ENCODE measurements at regions not wholly inside any gene's neighbourhood (a gene's known extent, or its start where the extent isn't known, plus 50 kb on each side); places are given as distances from the start of the nearest gene placed in this dataset.

DNA sequence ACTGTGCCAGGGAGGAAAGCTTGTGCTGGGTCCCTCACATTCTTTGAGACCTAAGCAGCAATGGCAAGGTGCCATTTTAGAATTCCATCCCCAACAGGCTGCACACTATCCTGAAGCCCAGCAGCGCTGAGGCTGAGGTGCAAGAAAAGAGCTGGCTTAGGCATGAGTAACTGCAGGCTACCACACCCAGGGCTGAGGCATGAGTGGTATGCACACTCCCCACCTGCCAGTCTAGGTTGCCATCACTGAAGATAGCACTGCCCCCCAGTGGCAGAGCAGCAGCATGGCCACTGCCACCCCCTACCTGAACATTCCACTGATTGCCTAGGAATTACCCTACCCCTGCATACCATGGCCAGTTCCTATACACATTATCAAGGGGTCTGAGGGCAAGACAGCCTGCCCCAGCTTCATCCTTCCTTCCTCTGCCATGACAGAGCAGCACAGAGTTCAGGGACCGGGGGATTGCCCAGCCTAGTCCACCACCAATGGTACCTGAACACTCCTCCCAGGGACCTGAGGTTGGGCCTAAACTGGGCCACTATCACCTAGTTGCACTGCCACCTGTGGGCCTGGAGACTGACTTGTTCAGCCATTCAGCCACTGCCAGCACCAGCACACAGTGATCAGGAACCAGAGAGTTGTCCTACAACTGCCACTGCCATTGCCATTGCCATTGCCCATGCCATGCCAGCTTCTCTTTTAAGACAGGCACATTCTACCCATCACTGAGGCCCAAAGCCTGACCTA, 129.8 kb downstream of the SATB1 start:
- Histone ChIP-seq H3K27ac (ENCODE audit: low read depth, low read length) (no peak overlapping the region), H2AFZ (ENCODE audit: low read length, unreplicated experiment) (no peak overlapping the region)

DNA sequence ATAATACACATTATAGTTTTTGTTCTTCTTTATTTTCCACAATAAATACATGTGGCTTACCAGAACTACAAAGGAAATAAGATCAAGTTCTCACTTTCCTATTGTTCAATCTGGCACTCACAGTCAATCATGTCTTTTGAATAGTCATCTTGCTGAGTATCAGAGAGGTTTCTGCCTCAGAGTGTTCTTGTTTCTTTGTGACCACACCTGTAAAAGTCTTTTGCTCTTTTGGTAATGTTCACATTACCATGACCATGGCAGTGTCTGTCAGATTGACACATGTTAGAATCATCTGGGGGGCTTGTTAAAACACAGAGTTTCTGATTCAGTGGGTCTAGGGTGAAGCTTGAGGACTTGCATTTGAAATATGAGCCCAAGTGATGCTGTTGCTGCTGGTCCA, 135.0 kb downstream of the SATB1 start:
- no peak overlapping the region for H3K4me3 ChIP-seq (ENCODE audit: low read depth, low read length)
- H3K27me3 ChIP-seq (ENCODE audit: insufficient read depth, low read length) = no peaks in the 10 kb centered on the region
- H3K79me2 ChIP-seq (ENCODE audit: control insufficient read depth, insufficient read depth, low read length, unreplicated experiment) = no peaks in the 10 kb centered on the region
- peaks cover 6% of the 10 kb centered on the region for H3K4me1 ChIP-seq (ENCODE audit: control insufficient read depth, insufficient read depth, low read length, unreplicated experiment)
- H2AFZ ChIP-seq (ENCODE audit: low read length, unreplicated experiment) = no peak overlapping the region
- no peak overlapping the region for H3K27ac ChIP-seq (ENCODE audit: low read depth, low read length)
- no peaks in the 10 kb centered on the region for H3K36me3 ChIP-seq (ENCODE audit: insufficient read depth, low read length)

More for the DNA sequence above, 129.8 kb downstream of the SATB1 start:
- Histone ChIP-seq H3K27me3 (ENCODE audit: insufficient read depth, low read length) (no peaks in the 10 kb centered on the region), H3K4me3 (ENCODE audit: low read depth, low read length) (no peak overlapping the region), H3K4me1 (ENCODE audit: control insufficient read depth, insufficient read depth, low read length, unreplicated experiment) (peaks cover 6% of the 10 kb centered on the region), H3K79me2 (ENCODE audit: control insufficient read depth, insufficient read depth, low read length, unreplicated experiment) (no peaks in the 10 kb centered on the region), H3K36me3 (ENCODE audit: insufficient read depth, low read length) (no peaks in the 10 kb centered on the region)

- Histone ChIP-seq H3K36me3 (ENCODE audit: insufficient read depth, low read length) (no peaks in the 10 kb centered on the region), H3K27me3 (ENCODE audit: insufficient read depth, low read length) (no peaks in the 10 kb centered on the region), H3K79me2 (ENCODE audit: control insufficient read depth, insufficient read depth, low read length, unreplicated experiment) (no peaks in the 10 kb centered on the region), H3K4me3 (ENCODE audit: low read depth, low read length) (no peak overlapping the region), H2AFZ (ENCODE audit: low read length, unreplicated experiment) (no peak overlapping the region), H3K4me1 (ENCODE audit: control insufficient read depth, insufficient read depth, low read length, unreplicated experiment) (no peaks in the 10 kb centered on the region), H3K27ac (ENCODE audit: low read depth, low read length) (no peak overlapping the region)
Observed at GRCh38 chr3:18288243-18288642, 136.9 kb downstream of the SATB1 start.

GRCh38 chr3:18284716-18285115, 140.4 kb downstream of the SATB1 start:
- Histone ChIP-seq H3K27me3 (ENCODE audit: insufficient read depth, low read length) (no peaks in the 10 kb centered on the region), H3K4me3 (ENCODE audit: low read depth, low read length) (no peak overlapping the region), H2AFZ (ENCODE audit: low read length, unreplicated experiment) (no peak overlapping the region), H3K79me2 (ENCODE audit: control insufficient read depth, insufficient read depth, low read length, unreplicated experiment) (no peaks in the 10 kb centered on the region), H3K36me3 (ENCODE audit: insufficient read depth, low read length) (no peaks in the 10 kb centered on the region), H3K27ac (ENCODE audit: low read depth, low read length) (no peak overlapping the region), H3K4me1 (ENCODE audit: control insufficient read depth, insufficient read depth, low read length, unreplicated experiment) (no peaks in the 10 kb centered on the region)

GRCh38 chr3:18283680-18284079, 141.5 kb downstream of the SATB1 start:
- Histone ChIP-seq H3K4me1 (ENCODE audit: control insufficient read depth, insufficient read depth, low read length, unreplicated experiment) (no peaks in the 10 kb centered on the region), H3K27ac (ENCODE audit: low read depth, low read length) (no peak overlapping the region), H2AFZ (ENCODE audit: low read length, unreplicated experiment) (no peak overlapping the region), H3K79me2 (ENCODE audit: control insufficient read depth, insufficient read depth, low read length, unreplicated experiment) (no peaks in the 10 kb centered on the region), H3K27me3 (ENCODE audit: insufficient read depth, low read length) (no peaks in the 10 kb centered on the region), H3K4me3 (ENCODE audit: low read depth, low read length) (no peak overlapping the region), H3K36me3 (ENCODE audit: insufficient read depth, low read length) (no peaks in the 10 kb centered on the region)

GRCh38 chr3:18282507-18282906, 142.6 kb downstream of the SATB1 start:
- Histone ChIP-seq H3K4me1 (ENCODE audit: control insufficient read depth, insufficient read depth, low read length, unreplicated experiment) (no peaks in the 10 kb centered on the region), H2AFZ (ENCODE audit: low read length, unreplicated experiment) (no peak overlapping the region), H3K27ac (ENCODE audit: low read depth, low read length) (no peak overlapping the region)

GRCh38 chr3:18279226-18279737, 145.9 kb downstream of the SATB1 start:
- no peaks in the 10 kb centered on the region for H3K4me1 ChIP-seq (ENCODE audit: control insufficient read depth, insufficient read depth, low read length, unreplicated experiment)
- H3K4me3 ChIP-seq (ENCODE audit: low read depth, low read length) = no peak overlapping the region
- no peak overlapping the region for H3K27ac ChIP-seq (ENCODE audit: low read depth, low read length)
- no peaks in the 10 kb centered on the region for H3K79me2 ChIP-seq (ENCODE audit: control insufficient read depth, insufficient read depth, low read length, unreplicated experiment)
- H3K36me3 ChIP-seq (ENCODE audit: insufficient read depth, low read length) = no peaks in the 10 kb centered on the region
- H2AFZ ChIP-seq (ENCODE audit: low read length, unreplicated experiment) = no peak overlapping the region
- H3K27me3 ChIP-seq (ENCODE audit: insufficient read depth, low read length) = no peaks in the 10 kb centered on the region

More at GRCh38 chr3:18282507-18282906, 142.6 kb downstream of the SATB1 start:
- Histone ChIP-seq H3K36me3 (ENCODE audit: insufficient read depth, low read length) (no peaks in the 10 kb centered on the region), H3K79me2 (ENCODE audit: control insufficient read depth, insufficient read depth, low read length, unreplicated experiment) (no peaks in the 10 kb centered on the region), H3K27me3 (ENCODE audit: insufficient read depth, low read length) (no peaks in the 10 kb centered on the region), H3K4me3 (ENCODE audit: low read depth, low read length) (no peak overlapping the region)

DNA sequence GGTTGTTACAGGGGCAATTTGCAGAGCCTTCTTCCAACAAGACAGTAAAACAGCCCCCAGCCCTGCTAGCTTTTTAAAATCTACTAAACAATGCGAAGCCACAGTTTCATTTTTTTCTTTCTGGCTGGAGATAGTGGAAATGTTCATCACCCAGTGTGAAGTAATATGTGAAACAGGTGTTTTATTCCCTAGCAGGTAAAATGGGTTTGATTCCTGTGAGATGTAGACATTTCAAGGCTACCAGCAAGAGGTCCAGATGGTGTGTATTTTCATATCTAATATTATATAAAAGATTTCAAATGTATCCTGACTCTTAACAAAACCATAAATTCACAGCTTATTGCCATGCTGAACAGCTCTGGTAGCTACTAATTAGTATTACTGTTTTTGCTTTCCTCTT, 160.3 kb downstream of the SATB1 start:
- Histone ChIP-seq H3K79me2 (ENCODE audit: control insufficient read depth, insufficient read depth, low read length, unreplicated experiment) (no peaks in the 10 kb centered on the region), H3K27ac (ENCODE audit: low read depth, low read length) (no peak overlapping the region), H3K4me1 (ENCODE audit: control insufficient read depth, insufficient read depth, low read length, unreplicated experiment) (no peaks in the 10 kb centered on the region), H3K36me3 (ENCODE audit: insufficient read depth, low read length) (no peaks in the 10 kb centered on the region), H2AFZ (ENCODE audit: low read length, unreplicated experiment) (no peak overlapping the region), H3K27me3 (ENCODE audit: insufficient read depth, low read length) (no peaks in the 10 kb centered on the region), H3K4me3 (ENCODE audit: low read depth, low read length) (no peak overlapping the region)

- no peaks in the 10 kb centered on the region for H3K4me1 ChIP-seq (ENCODE audit: control insufficient read depth, insufficient read depth, low read length, unreplicated experiment)
- H3K79me2 ChIP-seq (ENCODE audit: control insufficient read depth, insufficient read depth, low read length, unreplicated experiment) = no peaks in the 10 kb centered on the region
- no peak overlapping the region for H3K4me3 ChIP-seq (ENCODE audit: low read depth, low read length)
- H3K27me3 ChIP-seq (ENCODE audit: insufficient read depth, low read length) = no peaks in the 10 kb centered on the region
- no peak overlapping the region for H3K27ac ChIP-seq (ENCODE audit: low read depth, low read length)
- H2AFZ ChIP-seq (ENCODE audit: low read length, unreplicated experiment) = no peak overlapping the region
- no peaks in the 10 kb centered on the region for H3K36me3 ChIP-seq (ENCODE audit: insufficient read depth, low read length)
Observed at GRCh38 chr3:18264361-18264760, 160.8 kb downstream of the SATB1 start.

- Histone ChIP-seq H3K36me3 (ENCODE audit: insufficient read depth, low read length) (no peaks in the 10 kb centered on the region), H3K79me2 (ENCODE audit: control insufficient read depth, insufficient read depth, low read length, unreplicated experiment) (no peaks in the 10 kb centered on the region), H3K27ac (ENCODE audit: low read depth, low read length) (no peak overlapping the region), H3K27me3 (ENCODE audit: insufficient read depth, low read length) (no peaks in the 10 kb centered on the region), H3K4me3 (ENCODE audit: low read depth, low read length) (no peak overlapping the region), H2AFZ (ENCODE audit: low read length, unreplicated experiment) (no peak overlapping the region), H3K4me1 (ENCODE audit: control insufficient read depth, insufficient read depth, low read length, unreplicated experiment) (no peaks in the 10 kb centered on the region)
Observed at GRCh38 chr3:18258492-18258891, 166.6 kb downstream of the SATB1 start.

DNA sequence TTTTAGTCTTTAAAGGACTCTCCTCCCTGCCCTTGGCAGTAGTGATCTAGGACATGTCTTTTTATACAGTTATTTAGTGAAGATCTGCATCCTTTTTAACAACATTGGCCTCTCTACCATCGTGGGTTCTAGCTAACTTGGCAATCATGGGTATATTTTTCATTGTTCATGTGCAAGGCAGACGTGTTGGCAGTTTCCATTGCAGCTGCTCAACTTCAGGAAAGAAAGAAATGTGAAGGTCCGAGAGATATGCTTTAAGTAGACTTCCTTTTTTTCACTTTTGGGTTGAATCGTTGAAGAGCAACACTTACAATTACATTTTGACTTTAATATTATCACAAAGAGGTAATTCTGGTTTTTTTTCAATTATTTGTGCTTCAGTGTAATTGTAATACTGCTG, 172.6 kb downstream of the SATB1 start:
- H3K4me3 ChIP-seq (ENCODE audit: low read depth, low read length) = no peak overlapping the region
- H3K79me2 ChIP-seq (ENCODE audit: control insufficient read depth, insufficient read depth, low read length, unreplicated experiment) = no peaks in the 10 kb centered on the region
- no peaks in the 10 kb centered on the region for H3K4me1 ChIP-seq (ENCODE audit: control insufficient read depth, insufficient read depth, low read length, unreplicated experiment)
- H3K27me3 ChIP-seq (ENCODE audit: insufficient read depth, low read length) = no peaks in the 10 kb centered on the region
- H2AFZ ChIP-seq (ENCODE audit: low read length, unreplicated experiment) = no peak overlapping the region
- no peak overlapping the region for H3K27ac ChIP-seq (ENCODE audit: low read depth, low read length)
- H3K36me3 ChIP-seq (ENCODE audit: insufficient read depth, low read length) = no peaks in the 10 kb centered on the region

All from ACC112 (cell line).